HG02759 (cell line): ENCODE measurements at regions not wholly inside any gene's neighbourhood (a gene's known extent, or its start where the extent isn't known, plus 50 kb on each side); places are given as distances from the start of the nearest gene placed in this dataset.
"Not testable (repeated sequence)": the region's sequence is repeated elsewhere in the genome, so short reads cannot be mapped to it uniquely, and the experiment has no call there.

Experiments used
- ATAC-seq: cut with Tn5 transposase; IDR thresholded peaks from one replicate; pipeline ENCODE4 v1.9.1; 2021; ENCODE audit warnings: mild to moderate bottlenecking, moderate library complexity; ENCODE audit not compliant: unreplicated experiment

DNA sequence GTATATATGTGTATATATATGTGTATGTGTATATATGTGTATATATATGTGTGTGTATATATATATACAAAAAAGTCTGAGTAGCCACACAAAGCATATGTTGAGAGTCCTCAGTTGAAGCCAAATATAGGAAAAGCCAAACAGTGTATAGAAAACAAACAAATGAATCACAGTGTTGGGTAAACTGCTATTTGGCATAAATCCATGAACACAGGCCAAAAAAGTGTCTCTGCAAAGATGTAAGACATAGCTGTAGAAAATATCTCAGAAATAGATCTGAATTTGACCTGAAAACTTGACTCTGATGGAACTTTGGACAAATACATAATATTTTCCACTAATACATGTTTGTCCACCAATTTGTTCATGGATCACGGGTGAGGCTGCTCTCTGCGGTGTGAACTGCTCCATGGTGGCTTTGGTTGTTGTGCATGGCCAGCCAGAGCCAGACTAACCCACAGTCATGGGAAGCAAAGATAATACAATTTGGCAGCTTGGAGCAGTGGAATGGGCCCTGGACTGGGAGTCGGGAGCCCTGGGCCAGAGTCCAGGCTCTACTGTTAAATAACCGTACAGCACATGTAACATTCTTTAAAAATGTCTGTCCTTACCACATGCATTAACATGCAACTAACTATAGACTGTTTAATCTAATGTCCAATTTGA lies 76.9 kb upstream of the EED start:
- no peak for ATAC-seq

DNA sequence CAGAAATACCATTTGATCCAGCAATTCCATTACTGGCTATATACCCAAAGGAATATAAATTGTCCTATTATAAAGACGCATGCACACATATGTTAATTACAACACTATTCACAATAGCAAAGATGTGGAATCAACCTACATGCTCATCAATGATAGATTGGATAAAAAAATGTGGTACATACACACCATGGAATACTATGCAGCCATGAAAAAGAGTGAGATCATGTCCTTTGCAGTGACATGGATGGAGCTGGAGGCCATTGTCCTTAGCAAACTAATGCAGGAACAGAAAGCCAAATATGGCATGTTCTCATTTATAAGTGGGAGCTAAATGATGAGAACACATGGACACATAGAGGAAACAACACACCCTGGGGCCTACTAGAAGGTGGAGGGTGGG lies 78.3 kb upstream of the EED start:
- ATAC-seq, result not testable (repeated sequence)

DNA sequence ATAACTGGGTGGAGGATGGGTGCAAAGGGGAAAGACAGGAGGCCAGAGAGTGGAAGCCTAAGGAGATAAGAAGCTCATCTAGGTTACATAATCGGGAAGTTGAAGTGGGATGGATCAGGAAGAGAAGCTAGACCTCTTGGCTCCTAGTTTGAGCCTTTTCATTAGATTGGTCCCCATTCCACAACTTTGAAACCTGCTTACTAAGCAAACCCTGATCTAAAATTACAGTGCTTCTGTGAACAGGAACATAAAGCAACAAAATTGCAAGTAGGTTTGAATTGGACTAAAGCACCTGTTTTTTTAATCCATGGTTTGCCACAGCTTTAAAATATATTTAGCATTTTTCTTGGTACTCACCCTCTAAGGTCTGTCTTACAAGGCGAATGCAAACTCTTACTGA lies 80.4 kb upstream of the EED start:
- ATAC-seq, result no peak

DNA sequence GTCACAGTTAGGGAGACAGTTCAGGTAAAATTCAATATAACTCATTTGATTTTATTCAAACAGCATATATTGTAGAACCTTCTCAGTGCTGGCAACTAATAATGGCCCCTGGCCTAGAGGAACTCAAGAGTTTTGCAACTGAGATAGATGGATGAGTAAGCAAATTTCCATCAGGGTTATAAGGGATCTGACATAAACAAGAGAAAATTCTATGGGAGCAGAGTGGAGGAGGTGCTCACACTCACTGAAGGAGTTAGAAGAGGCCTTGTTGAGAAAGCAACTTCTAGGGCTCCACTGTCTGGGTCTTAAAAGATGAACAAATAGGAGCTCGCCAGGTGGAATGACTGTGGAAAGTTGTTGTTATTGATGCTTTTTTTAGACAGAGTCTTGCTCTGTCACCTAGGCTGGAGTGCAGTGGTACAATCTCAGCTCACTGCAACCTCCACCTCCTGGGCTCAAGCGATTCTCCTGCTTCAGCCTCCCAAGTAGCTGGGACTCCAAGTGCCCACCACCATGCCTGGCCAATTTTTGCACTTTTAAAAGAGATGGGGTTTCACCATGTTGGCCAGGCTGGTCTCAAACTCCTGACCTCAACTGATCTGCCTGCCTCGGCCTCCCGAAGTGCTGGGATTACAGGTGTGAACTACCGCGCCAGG lies 81.2 kb upstream of the EED start:
- ATAC-seq, result not testable (repeated sequence)

DNA sequence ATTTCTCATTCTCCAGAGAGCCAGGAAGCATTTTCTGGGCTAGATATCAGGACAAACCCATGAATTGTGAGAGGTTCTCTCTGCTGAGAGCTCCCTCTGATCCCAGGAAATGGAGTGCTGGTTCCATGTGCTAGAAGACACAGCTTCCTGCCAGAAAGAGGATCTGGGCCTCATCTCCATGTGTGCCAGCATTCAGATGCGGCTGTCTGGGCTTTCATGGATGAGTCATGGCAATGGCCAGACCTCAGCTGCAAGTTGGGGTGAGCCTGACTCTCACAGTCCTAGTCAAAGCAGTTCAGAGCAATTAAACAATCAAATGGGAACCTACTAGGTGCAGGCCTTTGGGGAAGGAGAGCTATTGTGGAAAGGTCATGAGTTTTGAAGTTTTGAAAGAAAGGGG lies 82.3 kb upstream of the EED start:
- ATAC-seq, result no peak

DNA sequence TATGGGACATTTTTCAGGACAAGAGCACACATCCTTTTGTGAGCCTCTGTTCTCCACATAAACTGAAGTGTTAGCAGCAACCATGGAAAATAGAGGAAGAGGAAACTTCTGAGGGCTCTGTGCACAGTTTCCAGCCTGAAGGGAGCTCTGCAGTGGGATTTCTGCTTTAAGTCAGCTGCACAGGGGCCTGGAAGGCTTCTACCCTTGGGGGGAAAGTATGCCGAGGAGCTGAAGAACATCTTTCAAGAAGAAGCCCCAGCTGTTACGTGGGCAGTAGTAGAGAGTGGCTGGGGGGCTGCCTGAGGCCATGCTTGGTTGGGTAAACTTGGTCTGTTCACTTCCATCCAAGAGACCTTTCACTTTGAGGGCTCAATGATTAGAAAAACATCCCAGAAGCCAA lies 82.7 kb upstream of the EED start:
- no peak for ATAC-seq

DNA sequence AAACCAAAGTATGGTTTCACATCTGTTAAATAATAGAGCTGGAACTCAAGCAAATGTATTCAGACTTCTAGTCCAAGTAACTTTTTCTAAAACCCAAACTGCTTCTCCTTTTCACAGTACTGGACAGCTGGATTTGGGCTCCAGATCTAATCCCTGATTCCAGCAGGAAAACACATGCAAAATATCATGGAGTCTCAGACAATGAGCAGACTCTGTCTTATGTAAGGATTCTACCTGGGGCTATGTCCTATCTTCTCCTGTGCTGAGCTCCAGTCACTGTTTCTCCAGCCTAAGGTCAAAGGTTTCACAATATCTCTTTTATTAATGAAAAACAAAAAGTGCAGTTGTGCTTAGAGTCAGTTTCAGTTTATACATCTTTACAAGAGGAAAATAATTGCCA lies 83.2 kb upstream of the EED start:
- no peak for ATAC-seq

DNA sequence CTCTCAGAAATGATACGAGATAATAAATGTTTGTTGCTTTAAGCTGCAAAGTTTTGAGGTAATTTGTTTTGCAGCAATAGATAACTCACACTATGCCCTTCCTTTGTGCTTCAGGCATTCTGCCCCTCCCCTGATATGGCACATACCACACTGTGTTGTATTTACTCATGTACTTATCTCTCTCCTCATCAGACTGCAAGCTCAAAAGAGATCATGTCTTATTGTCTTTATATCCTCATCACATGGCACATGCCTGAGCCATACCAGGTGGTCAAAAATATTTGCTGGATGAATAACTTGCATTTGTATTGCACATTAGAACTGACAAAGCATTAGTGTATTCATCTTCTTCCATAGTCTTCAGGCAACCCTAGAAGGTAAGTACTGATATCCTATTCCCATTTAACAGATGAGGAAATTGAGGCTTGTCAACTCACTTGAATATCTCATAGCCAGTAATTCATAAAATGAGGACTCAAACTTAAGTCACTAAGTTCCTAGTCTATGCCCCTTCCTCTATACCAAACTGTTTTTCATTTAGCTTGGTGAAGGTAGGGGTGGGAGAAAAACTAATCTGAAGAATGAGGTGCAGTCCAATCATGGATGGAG lies 83.9 kb upstream of the EED start:
- ATAC-seq, result no peak

DNA sequence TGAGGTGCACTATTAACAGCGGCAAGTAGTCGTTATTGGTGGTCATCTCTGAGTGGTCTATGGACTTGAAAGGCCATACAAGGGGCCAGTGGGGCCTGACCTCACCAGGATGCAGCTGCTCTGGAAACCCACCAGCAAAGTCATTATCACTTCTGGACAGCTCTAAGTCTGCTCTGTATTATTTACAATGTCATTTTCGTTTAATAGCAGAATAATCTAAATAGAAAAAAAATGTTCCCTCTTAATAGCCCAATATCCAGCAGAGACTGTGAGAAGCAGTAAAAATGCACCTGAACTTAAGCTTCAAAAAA lies 85.0 kb upstream of the EED start:
- ATAC-seq, result no peak

DNA sequence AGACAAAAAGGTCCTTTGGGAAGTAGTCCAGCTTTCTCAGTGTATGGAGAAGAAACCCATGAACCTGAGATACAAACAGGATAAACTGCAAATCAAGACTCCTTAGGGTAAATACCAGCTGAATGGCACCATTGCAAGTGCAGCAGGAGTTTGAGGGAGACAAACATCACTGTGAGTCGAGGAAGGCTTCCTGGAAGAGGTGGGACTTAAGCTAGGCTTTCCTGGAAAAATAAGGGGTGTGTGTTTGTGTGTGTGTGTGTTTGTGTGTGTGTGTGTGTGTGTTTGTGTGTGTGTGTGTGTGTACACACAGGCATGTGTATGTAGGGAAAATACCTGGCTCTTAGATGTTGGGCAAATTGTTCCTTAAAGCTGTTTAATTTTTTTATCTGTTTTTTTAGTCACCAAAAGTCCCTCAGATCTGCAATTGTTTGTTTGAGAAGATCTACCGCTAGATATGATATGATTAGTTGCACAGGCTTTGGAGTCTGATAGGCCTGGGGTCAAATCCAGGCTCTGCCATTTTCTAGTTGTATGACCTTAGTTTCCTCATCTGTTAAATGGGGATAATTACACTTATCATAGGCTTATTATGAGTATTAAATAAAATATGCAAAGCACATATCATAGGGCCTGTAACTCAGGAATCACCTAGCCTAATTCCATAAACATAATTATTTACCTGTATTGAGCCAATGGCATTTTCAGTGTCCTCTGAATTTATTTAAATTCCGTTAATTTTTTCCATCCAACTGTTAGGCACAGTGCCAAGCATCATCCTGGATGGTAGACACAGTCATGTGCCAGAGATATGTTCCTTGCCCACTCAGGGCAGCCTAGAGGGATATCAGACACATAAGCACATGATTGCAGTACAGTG lies 85.6 kb upstream of the EED start:
- no peak for ATAC-seq

DNA sequence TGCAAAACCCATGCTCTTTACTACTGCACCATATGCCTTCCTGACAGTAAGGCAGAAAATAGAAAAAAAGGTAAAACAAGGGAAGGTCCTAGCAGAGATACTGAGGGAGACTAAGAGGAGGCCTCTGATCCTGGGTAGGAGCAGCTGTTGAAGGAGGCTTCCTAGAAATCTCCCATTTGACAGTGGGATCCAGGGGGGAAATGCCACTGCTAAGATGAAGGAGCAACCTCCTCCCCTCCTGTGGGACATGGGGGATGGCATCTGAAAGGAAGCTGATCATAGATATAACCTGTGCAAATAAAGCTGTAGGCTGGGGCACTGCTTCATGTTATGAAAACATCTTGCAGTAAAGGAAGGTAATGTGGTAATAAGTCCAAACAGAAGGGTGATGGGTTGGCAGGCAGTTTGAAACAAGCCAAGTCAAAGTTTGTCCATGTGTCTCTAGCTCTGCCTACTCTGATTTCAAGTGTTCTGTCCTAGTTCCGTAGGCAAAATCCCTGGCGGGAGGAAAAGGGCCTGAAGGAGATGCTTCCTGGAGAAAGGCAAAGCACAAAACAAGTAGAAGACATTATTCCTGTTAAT lies 86.7 kb upstream of the EED start:
- ATAC-seq, result no peak

DNA sequence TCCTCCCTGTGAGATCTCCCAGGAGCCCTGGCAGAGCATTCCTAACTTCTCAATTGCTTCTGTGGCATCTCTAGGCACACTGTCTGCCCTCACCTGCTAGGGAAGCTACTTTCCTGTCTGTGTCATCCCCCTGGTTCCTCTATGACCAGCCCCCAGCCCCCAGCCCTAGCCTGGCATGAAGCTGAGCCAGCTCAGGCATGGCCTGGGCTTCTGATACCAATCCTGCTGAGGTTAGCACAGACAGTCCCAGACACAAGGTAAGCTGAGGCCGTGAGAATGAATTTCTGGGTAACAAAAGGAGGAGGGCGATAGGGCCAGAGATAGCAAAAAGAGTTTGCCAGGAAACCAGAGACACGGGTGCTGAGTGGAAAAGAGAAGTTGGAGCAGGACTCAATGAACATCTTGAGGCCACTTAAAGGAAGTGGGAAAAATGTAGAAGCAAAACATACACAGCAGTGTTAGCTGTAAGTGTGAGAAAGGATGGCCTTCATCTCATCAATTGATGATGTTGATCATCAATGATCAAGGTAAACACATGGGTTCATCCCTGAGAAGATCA lies 87.6 kb upstream of the PICALM start:
- ATAC-seq, result no peak

DNA sequence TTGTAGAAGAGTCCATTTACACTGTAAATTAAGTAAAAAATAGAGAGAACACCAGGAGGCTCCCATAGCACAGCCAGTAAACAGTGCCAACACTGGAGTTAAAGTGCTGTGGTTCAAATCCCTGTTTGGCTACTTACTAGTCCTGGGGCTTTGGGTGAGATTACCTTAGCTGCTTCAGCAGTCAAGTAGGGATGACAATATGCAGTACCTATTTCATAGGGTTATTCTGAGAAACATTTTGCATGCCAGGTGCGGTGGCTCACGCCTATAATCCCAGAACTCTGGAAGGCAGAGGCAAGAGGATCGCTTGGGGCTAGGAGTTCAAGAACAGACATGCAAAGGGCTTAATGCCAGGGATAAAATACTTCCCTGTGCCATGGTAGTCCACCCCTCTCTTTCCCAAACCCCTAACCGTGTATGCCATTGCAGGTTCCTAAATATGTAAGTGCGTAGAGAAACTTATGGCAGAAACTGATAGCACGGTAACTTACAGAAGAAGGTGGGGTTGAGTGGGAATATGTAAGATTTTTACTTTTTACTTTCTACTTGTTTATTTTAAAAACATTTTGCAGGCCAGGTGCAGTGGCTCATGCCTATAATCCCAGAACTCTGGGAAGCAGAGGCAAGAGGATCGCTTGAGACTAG lies 86.4 kb upstream of the PICALM start:
- ATAC-seq, result no peak

DNA sequence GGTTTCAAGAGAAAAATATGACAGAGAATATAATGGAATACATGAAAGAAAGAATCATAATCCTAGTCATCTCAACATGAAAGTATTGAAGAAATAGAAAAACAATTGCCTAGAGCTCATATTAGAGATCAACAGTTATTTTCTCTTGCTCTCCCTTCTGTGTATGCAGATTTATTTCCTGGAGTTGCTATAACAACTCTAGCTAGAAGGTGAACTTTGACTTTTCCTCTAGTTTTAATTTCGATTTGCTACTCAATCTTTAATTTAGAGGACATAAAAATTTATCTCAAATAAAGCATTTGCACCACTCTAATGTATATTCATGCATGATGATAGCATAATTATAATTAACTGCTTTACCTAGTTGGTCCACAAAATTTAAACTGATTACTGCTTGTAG lies 84.6 kb upstream of the PICALM start:
- ATAC-seq, result no peak

DNA sequence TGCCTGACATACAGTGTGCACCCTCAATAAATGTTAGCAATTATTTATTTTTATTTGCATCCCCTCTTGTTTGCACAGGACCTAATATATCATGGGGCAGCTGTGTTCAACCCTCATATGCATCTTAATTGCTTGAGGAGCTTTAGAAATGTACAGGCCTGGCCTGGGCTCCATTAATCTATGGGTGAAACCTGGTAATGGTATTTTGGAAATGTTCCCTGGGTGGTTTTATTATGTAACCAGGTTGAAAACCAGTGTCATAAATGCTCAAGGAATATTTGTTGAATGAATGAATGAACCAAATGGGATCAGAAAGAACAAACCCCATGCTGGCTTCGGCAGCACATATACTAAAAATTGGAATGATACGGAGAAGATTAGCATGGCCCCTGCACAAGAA lies 84.0 kb upstream of the PICALM start:
- no peak for ATAC-seq

DNA sequence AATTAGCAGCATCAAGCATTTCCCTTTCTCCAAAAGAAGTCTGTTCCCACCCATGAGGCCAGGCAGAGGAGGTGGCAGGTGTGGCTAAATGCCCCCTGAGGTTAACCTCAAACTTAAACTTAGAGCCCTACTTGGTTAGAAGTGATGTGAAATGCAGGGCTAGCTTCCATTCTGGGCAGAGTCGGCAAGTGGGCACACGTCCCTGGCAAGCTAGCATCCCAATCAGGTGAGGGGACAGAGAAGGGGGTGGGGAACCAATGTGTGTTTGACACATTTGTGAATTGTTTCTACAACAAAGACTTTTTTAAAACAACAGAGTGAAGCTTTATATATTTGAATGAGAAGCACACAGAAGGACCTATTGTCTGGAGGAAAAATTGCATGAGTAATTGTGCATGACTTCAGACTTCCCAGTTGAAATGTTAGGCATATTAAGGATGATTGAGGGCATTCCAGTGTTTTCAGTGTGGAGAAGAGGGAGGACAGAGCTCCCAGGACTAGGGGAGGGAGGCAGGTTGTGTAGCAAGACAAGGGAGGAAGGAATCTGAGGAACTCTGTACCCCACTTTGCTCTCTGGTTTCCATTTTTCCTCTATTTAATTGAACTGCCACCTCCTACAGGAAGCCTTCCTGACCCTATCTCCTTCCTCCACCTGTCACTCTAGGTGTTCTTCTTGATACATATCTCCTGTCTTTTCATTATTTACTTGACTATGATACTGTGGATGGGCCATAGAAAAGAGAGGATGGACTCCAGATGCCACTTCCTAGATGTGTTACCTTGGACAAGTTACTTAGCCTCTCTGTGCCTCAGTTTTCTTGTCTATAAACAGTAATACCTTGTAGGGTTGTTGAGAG lies 83.3 kb upstream of the PICALM start:
- peak; percentile 49 for ATAC-seq

DNA sequence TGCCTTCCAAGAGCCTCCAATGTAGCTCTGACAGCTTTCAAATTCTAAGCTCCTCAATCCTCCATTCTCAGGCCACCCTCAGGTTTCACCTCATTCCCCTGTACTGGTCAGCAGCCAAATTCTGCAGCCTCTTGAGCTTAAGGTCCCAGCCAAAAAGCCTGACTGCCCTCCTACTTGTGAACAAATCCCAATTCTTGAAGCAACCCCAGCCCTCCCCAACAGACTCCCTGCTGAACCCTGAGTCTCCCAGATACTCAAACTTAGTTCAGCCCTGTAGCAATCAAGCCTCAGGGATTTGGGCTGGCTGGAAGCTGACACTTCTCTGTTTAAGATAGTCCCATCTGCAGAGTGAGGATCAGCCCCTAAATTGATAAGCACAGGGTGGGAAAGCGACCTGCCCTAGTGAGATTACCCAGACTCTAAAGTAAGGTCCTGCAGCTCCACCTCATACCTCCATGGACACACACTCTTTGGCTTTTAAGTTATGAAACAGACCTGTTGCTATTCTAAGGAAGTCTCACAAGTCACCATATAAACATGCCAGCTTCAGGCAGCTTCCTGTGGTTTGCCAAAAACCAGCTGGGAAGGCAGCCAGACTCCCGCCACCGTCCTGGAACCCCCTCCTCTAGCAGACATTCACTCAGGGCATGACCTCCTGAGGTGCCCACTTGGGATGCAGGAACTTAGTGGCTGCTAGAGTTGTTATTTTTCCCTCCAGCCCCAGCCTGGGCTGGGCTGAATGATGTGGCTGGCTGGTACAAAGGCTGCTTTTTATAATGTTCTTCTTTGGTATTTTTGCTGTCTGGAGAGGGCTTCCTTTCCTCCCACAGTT lies 82.5 kb upstream of the PICALM start:
- peak; percentile 46 for ATAC-seq

DNA sequence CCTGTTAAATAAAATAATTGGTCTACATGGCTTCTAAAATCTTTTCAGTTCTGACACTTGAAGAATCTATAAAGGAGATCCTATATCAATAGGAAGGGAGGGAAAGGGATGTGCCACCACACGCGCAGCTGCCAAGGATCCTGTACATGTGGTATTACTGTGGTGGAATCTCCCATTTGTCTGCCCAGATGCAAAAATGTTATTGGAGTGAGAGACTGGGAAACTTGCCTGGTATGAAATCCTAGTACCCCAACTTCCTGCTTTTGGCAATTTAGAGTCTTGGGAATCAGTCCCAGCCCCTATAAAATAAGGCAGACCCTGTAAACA lies 81.9 kb upstream of the PICALM start:
- ATAC-seq, result no peak

DNA sequence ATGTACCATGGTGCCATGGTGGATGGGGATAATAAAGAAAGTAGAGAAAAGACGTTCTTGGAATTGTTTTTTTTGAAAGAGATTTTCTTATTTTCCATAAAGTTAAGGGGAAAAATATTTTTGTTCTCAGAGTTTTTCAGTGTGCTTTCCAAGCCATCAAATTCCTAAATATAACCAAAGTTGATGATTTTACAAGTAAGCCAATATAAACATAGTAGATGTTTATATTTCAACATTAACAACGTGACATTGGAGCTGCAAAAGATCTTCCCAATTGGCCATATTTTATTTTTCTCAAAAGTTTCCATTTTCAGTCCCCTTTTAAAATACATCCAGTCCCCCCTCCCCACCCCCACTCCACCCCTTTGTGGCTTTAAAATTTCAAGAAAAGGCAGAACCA lies 80.9 kb upstream of the PICALM start:
- no peak for ATAC-seq
